NB4 (cell line): ENCODE measurements at regions not wholly inside any gene's neighbourhood (a gene's known extent, or its start where the extent isn't known, plus 50 kb on each side); places are given as distances from the start of the nearest gene placed in this dataset.

Source experiments
- CTCF ChIP-seq: IDR thresholded peaks from one replicate; pipeline ENCODE4 v1.5.1; 2012; ENCODE audit warnings: low read depth, low read length
- MAX ChIP-seq: IDR thresholded peaks from 2 replicates; pipeline ENCODE4 v1.6.1; 2011; ENCODE audit warnings: low read depth, low read length
- MYC ChIP-seq: IDR thresholded peaks from 2 replicates; pipeline ENCODE4 v1.6.1; 2011; ENCODE audit warnings: low read depth, low read length
- POLR2A ChIP-seq: IDR thresholded peaks from 2 replicates; pipeline ENCODE4 v1.6.1; 2011; ENCODE audit warnings: mild to moderate bottlenecking; ENCODE audit not compliant: insufficient read length; ENCODE audit errors: extremely low read depth

GRCh38 chr10:114714281-114714741 lies 56.2 kb upstream of the ABLIM1 start:
- TF ChIP-seq POLR2A = no peak
- TF ChIP-seq CTCF = no peak
- no peak for TF ChIP-seq MYC
- no peak for TF ChIP-seq MAX
